Mucosa of rectum (tissue), 2 donors: ENCODE measurements at regions not wholly inside any gene's neighbourhood (a gene's known extent, or its start where the extent isn't known, plus 50 kb on each side); places are given as distances from the start of the nearest gene placed in this dataset.

ENCODE experiments used
- H3K27ac ChIP-seq, 2 donors: one replicate each; pipeline ENCODE4 v1.7.0; 2013; ENCODE audit warnings: inconsistent platforms in 2 of 2, low read depth in 2 of 2, low read length in 2 of 2
- H3K27me3 ChIP-seq, 2 donors: one replicate each; pipeline ENCODE4 v1.7.0; 2013; ENCODE audit warnings: low read length in 2 of 2; ENCODE audit not compliant: control insufficient read depth in 2 of 2, insufficient read depth in 2 of 2
- H3K36me3 ChIP-seq, 2 donors: one replicate each; pipeline ENCODE4 v1.7.0; 2013; ENCODE audit warnings: low read length in 2 of 2; ENCODE audit not compliant: control insufficient read depth in 2 of 2, insufficient read depth in 2 of 2
- H3K4me1 ChIP-seq, 2 donors: one replicate each; pipeline ENCODE4 v1.7.0; 2013; ENCODE audit warnings: low read length in 2 of 2, mild to moderate bottlenecking in 1 of 2; ENCODE audit not compliant: control insufficient read depth in 2 of 2, insufficient read depth in 2 of 2
- H3K4me3 ChIP-seq, 2 donors: one replicate each; pipeline ENCODE4 v1.7.0; 2013; ENCODE audit warnings: low read length in 2 of 2
- H3K9ac ChIP-seq, 2 donors: one replicate each; pipeline ENCODE4 v1.7.0; 2013; ENCODE audit warnings: low read length in 2 of 2, low read depth in 1 of 2, mild to moderate bottlenecking in 1 of 2
- H3K9me3 ChIP-seq, 2 donors: one replicate each; pipeline ENCODE4 v1.7.0; 2013; ENCODE audit warnings: low read length in 2 of 2; ENCODE audit not compliant: control insufficient read depth in 2 of 2
- donor health status: healthy.
- donor health status: Normal muscosa, but diverticular disease.

DNA sequence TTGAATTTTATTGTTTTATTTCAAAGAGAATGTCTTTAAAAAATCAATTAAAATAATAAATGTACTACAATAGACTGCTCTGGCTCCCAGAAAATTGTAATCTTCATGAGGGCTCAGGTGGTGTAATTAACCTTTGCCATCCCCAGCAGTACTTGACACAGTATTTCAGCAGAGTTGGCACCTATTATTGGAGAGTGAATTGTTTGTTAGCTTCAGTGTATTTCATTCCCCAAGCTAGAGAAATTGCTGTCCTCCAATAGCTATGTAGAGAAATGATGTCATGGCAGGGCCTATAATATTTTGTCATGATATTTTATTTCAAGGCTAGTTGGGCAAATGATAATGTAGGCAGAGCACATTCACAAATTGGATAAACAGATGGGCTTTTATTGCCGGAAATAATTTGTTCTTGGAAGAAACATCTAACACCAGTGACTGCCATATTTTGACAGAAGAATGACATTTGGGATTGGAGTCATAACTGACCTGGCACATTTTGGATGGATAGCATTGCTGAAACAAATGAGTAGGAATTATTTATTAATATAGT lies 712.0 kb upstream of the NXPH2 start:
- Histone ChIP-seq H3K27ac (no peak overlapping the region), H3K4me1 (no peaks in the 10 kb centered on the region), H3K9me3 (no peaks in the 10 kb centered on the region), H3K27me3 (no peaks in the 10 kb centered on the region), H3K4me3 (no peak overlapping the region), H3K36me3 (no peaks in the 10 kb centered on the region), H3K9ac (no peak overlapping the region)

DNA sequence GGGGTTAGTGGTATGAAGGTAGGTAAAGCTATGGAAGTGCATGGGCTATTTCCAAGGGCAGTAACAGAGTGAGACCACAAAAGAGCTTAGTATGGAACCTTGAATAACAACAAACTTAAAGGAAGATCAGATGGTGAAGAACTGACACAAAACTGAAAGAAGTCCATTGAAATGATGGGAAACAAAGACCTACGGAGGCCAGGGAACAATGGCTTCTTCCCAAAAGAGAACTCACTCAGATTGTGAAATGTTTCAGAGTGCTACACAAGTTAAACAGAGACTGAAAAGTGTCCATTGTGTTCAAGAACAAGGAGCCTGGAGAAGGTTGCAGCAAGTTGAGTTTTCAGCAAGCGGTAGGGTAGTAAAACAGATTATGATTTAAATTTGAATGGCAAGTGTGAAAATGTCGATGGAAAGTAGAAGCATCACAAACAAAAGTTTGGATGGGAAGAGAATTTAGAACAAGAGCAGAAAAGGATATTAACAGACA lies 700.0 kb upstream of the NXPH2 start:
- Histone ChIP-seq H3K4me3 (no peak overlapping the region), H3K9ac (no peak overlapping the region), H3K27ac (no peak overlapping the region), H3K36me3 (no peaks in the 10 kb centered on the region), H3K9me3 (no peaks in the 10 kb centered on the region), H3K4me1 (peaks cover 0 to 4% of the 10 kb centered on the region in 2 donors), H3K27me3 (no peaks in the 10 kb centered on the region)

DNA sequence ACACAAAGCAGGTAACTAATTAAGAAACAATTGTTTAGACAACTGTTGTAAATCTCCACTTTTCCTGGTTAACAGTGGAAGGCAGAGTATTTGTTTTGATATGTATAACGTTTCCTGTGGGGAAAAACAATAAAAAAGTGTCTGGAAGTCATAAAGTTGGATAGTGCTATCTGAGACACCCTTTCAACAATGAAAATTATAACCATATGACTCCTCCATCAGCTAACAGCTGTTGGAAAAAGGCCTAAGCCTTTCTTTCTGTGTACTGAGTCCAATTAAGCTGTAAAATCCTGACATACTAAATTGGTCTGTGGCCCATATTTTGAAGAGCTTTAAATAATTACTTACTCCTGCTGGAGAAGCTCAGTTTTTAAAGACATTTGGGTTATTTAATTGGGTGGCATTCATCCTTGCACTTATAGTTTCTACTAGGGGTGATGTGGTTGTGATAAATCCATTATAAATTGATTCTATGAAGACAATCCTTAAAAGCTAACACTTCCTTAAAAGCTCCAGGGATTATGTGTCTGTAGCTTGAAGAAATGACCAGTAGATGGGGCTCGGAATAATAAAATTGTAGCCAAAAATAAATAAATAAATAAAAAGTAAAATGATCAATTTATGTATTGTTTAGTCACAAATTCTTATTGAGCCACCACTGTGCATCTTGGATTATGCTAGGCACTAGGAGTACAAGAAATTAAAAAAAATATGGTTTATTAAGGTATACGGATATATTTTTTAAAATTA lies 698.1 kb upstream of the NXPH2 start:
- Histone ChIP-seq H3K27me3 (no peaks in the 10 kb centered on the region), H3K27ac (no peak overlapping the region), H3K36me3 (no peaks in the 10 kb centered on the region), H3K4me1 (peaks cover 0 to 4% of the 10 kb centered on the region in 2 donors), H3K4me3 (no peak overlapping the region), H3K9me3 (no peaks in the 10 kb centered on the region), H3K9ac (no peak overlapping the region)

DNA sequence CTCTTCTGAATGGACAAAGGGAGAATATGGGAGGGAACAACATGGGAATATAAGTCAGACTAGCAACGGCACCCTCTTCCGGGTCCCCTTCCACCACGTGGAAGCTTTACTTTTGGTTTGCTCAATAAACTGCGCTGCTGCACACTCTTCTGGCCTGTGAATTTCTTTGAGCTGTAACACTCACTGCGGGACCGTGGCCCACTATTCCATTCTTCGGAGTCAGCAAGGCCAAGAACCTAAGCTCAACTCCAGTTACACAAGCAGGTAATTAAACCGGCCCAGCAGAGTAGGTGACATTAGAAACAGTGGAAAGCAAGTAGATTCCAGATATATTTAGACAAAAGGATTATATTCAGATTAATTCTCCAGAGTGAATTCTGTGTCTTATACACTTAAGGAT lies 697.4 kb upstream of the NXPH2 start:
- no peak overlapping the region for H3K27ac ChIP-seq
- H3K9ac ChIP-seq: no peak overlapping the region
- no peak overlapping the region for H3K4me3 ChIP-seq
- H3K4me1 ChIP-seq: peaks cover 0 to 4% of the 10 kb centered on the region in 2 donors
- no peaks in the 10 kb centered on the region for H3K9me3 ChIP-seq
- no peaks in the 10 kb centered on the region for H3K36me3 ChIP-seq
- no peaks in the 10 kb centered on the region for H3K27me3 ChIP-seq

DNA sequence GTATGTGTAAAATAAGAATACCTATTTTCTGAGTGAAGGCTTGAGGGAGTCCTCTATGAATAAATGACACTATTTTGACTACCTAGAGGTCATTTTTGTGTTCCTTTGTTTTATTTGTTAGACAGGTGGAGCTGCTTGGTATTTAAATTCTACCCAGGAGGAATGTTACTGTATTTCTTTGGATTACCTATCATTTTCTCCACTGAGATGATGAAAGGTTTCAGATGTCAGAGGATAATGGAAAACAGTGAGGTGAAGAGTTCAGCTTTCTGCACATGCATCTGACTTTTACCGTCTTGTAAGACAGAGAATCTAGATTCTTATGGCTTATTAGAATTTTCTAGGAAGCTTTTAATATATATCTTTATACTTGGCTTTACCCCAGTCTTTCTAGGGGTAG lies 689.8 kb upstream of the NXPH2 start:
- Histone ChIP-seq H3K36me3 (no peaks in the 10 kb centered on the region), H3K9ac (no peak overlapping the region), H3K27ac (no peak overlapping the region)

DNA sequence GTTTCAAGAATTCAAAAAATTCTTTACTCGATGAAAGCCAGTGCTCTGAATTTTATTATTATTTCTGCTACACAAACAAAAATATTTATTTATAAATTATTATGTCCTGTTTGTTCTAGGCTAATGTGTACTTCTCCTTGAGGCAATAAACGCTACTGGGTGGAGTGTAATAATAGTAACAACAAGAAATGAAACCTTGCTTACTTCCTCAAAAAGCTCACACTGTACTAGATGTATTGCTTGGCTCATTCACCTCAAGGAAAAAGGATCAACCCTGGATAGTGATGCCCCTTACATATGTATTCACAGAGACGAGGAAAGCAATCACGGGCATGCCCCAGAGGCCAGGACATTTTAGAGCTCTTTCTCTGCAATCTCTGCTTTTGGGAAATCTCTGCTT lies 685.6 kb upstream of the NXPH2 start:
- H3K4me1 ChIP-seq: no peaks in the 10 kb centered on the region
- H3K36me3 ChIP-seq: no peaks in the 10 kb centered on the region
- no peaks in the 10 kb centered on the region for H3K27me3 ChIP-seq
- no peak overlapping the region for H3K4me3 ChIP-seq
- no peak overlapping the region for H3K9ac ChIP-seq
- no peak overlapping the region for H3K27ac ChIP-seq
- H3K9me3 ChIP-seq: no peaks in the 10 kb centered on the region

More for the DNA sequence above, 689.8 kb upstream of the NXPH2 start:
- Histone ChIP-seq H3K4me3 (no peak overlapping the region), H3K9me3 (no peaks in the 10 kb centered on the region), H3K4me1 (no peaks in the 10 kb centered on the region), H3K27me3 (no peaks in the 10 kb centered on the region)

DNA sequence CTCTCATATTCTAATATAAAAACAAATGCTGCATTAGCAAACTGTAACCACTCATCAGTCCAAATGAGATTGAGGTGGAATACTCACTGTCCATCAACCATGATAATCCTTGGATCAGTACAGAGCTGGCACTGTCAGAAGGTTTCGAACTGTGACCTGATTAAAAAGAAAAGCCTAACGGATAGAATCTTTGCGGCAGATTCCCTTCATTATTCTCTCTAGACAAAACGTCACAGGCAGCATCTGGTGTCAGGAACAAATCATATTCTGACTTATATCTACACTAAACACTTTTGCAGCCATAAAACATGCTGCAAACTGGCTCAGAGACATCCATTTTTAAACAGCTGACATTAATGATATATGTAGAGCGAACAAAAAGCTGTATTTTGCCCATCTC lies 677.7 kb upstream of the NXPH2 start:
- Histone ChIP-seq H3K27ac (no peak overlapping the region), H3K9me3 (no peaks in the 10 kb centered on the region), H3K27me3 (no peaks in the 10 kb centered on the region), H3K4me1 (no peaks in the 10 kb centered on the region), H3K36me3 (no peaks in the 10 kb centered on the region), H3K4me3 (no peak overlapping the region), H3K9ac (no peak overlapping the region)

DNA sequence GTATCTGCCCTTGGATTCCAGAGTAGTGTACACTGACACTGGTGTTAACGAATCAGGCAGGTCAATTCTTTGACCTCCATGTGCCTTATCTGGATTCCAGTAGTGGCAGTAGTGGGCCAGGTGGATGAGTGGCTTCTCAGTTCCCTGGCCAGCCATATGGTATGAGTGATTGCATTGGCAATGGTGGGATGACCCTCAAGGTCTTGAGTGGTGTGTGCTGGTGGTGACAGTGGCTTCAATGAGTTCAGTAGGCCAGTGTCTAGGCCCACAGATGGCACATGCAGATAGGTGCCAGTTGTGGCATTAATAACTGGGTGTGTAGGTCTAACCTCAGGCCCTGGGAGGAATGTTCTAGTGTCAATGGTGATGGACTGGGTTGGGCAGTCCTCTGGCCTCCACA lies 674.1 kb upstream of the NXPH2 start:
- no peaks in the 10 kb centered on the region for H3K9me3 ChIP-seq
- no peak overlapping the region for H3K9ac ChIP-seq
- H3K27me3 ChIP-seq: no peaks in the 10 kb centered on the region

DNA sequence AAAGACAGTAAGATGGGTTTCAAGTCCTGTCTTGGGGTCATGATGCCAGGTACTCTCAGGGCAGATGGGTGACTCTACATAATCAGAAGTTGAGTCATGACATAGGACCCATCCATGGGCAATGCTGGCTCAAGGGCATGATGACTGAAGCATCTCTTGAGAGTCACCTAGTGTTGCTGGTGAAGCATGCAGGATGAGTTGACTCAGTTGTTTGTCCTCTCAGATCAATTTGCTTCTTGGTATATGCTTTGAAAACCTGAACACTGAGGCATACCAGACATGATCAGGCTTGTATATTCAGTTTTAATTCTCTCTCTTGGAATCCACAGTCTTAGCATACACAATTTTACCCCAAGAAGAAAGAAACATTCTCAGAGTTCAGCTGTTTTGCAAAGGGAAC lies 658.9 kb upstream of the NXPH2 start:
- H3K9me3 ChIP-seq: no peaks in the 10 kb centered on the region
- H3K9ac ChIP-seq: no peak overlapping the region
- no peaks in the 10 kb centered on the region for H3K27me3 ChIP-seq
- no peak overlapping the region for H3K27ac ChIP-seq
- H3K4me1 ChIP-seq: no peaks in the 10 kb centered on the region
- H3K4me3 ChIP-seq: no peak overlapping the region
- no peaks in the 10 kb centered on the region for H3K36me3 ChIP-seq

More for the DNA sequence above, 674.1 kb upstream of the NXPH2 start:
- H3K4me1 ChIP-seq: no peaks in the 10 kb centered on the region
- no peak overlapping the region for H3K4me3 ChIP-seq
- H3K36me3 ChIP-seq: no peaks in the 10 kb centered on the region
- H3K27ac ChIP-seq: no peak overlapping the region

DNA sequence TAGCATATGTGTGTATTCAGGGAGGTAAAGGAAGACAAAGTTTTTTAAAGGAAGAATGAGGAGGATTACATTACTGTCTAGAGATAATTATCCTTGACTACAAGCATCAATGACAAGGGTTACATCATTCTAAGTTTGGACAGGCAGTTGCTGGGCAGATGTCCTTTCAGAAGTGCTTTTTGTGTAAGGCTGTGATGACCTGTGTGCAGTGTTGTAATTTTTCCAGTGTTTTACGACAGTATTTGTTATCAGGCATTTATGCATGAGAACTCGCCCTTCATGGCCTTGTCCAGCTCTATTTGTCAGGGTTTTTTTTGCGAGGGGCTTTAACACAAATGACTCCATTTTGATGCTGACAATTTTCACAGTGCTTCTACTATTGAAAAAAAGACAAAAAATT lies 658.3 kb upstream of the NXPH2 start:
- no peak overlapping the region for H3K27ac ChIP-seq
- H3K4me3 ChIP-seq: no peak overlapping the region
- no peaks in the 10 kb centered on the region for H3K9me3 ChIP-seq
- no peak overlapping the region for H3K9ac ChIP-seq
- H3K36me3 ChIP-seq: no peaks in the 10 kb centered on the region
- no peaks in the 10 kb centered on the region for H3K27me3 ChIP-seq
- H3K4me1 ChIP-seq: no peaks in the 10 kb centered on the region
